CD14-positive monocyte (primary cell): ENCODE measurements at regions not wholly inside any gene's neighbourhood (a gene's known extent, or its start where the extent isn't known, plus 50 kb on each side); places are given as distances from the start of the nearest gene placed in this dataset.

Source experiments
- DNase-seq, 3 donors: peaks; one replicate each; pipeline ENCODE4 v3.0.0-alpha.2; 2011 to 2022
- H2AFZ ChIP-seq: 2 replicates; pipeline ENCODE4 v1.6.0; 2012; ENCODE audit warnings: mild to moderate bottlenecking, low read depth, low read length, inconsistent platforms; ENCODE audit not compliant: insufficient read depth, poor library complexity, severe bottlenecking
- H3K27ac ChIP-seq, 2 donors: 1 replicate in 1 of 2; 2 replicates in 1 of 2; pipeline ENCODE4 v1.5.1; 2012 to 2013; ENCODE audit warnings: low read length in 2 of 2, control low read depth in 1 of 2, inconsistent platforms in 1 of 2, low read depth in 1 of 2, mild to moderate bottlenecking in 1 of 2
- H3K27me3 ChIP-seq, 2 donors: one replicate each; pipeline versions ENCODE4 v1.6.0 to v1.6.1; 2011 to 2013; ENCODE audit warnings: low read length in 2 of 2; ENCODE audit not compliant: control insufficient read depth in 2 of 2, insufficient read depth in 2 of 2
- H3K36me3 ChIP-seq, 2 donors: replicated peaks in 1 of 2; 1 replicate in 1 of 2; 2 replicates in 1 of 2; pipeline versions ENCODE4 v1.5.1 to v1.6.1; 2012 to 2013; ENCODE audit warnings: low read length in 2 of 2, control low read depth in 1 of 2, inconsistent platforms in 1 of 2, mild to moderate bottlenecking in 1 of 2; ENCODE audit not compliant: insufficient read depth in 2 of 2, control insufficient read depth in 1 of 2
- H3K4me1 ChIP-seq, 2 donors: 1 replicate in 1 of 2; 2 replicates in 1 of 2; pipeline versions ENCODE4 v1.5.1 to v1.6.1; 2012 to 2013; ENCODE audit warnings: low read length in 2 of 2, control low read depth in 1 of 2, inconsistent platforms in 1 of 2, mild to moderate bottlenecking in 1 of 2, moderate library complexity in 1 of 2; ENCODE audit not compliant: insufficient read depth in 2 of 2, control insufficient read depth in 1 of 2
- H3K4me2 ChIP-seq: replicated peaks from 2 replicates; pipeline ENCODE3; 2012; ENCODE audit warnings: low read length, moderate library complexity, mild to moderate bottlenecking; ENCODE audit not compliant: poor library complexity, severe bottlenecking; ENCODE audit errors: extremely low read depth
- H3K4me3 ChIP-seq, 3 experiments: fragments of 200-600 bp in 1 of 3; sonication (generic) in 1 of 3; replicated peaks in 1 of 3; 1 replicate in 2 of 3; 2 replicates in 1 of 3; pipeline ENCODE4 v1.5.1; 2011 to 2013; ENCODE audit warnings: low read length in 3 of 3, mild to moderate bottlenecking in 3 of 3, control low read depth in 2 of 3, low read depth in 2 of 3, inconsistent platforms in 1 of 3, moderate library complexity in 1 of 3
- H3K79me2 ChIP-seq: 2 replicates; pipeline ENCODE4 v1.6.0; 2012; ENCODE audit warnings: mild to moderate bottlenecking, control low read depth, inconsistent platforms, low read length, moderate library complexity; ENCODE audit not compliant: insufficient read depth
- H3K9ac ChIP-seq: 2 replicates; pipeline ENCODE4 v1.6.0; 2017; ENCODE audit warnings: low read length, mild to moderate bottlenecking; ENCODE audit not compliant: insufficient read depth, poor library complexity, severe bottlenecking
- H3K9me3 ChIP-seq, 2 donors: replicated peaks in 1 of 2; 1 replicate in 1 of 2; 2 replicates in 1 of 2; pipeline versions ENCODE4 v1.5.1 to v1.6.1; 2012 to 2013; ENCODE audit warnings: low read length in 2 of 2, control low read depth in 1 of 2; ENCODE audit not compliant: control insufficient read depth in 1 of 2, insufficient read depth in 1 of 2
- H4K20me1 ChIP-seq: 2 replicates; pipeline ENCODE4 v1.6.0; 2012; ENCODE audit warnings: mild to moderate bottlenecking, low read length, control low read depth, moderate library complexity; ENCODE audit not compliant: insufficient read depth
- H3K27ac Mint-ChIP-seq, 7 donors: one replicate each; pipeline ENCODE4 v1.8.0; 2020; ENCODE audit warnings: mild to moderate bottlenecking in 7 of 7, mixed read lengths in 7 of 7, moderate library complexity in 6 of 7, inconsistent platforms in 2 of 7
- H3K27me3 Mint-ChIP-seq, 3 donors: one replicate each; pipeline ENCODE4 v1.8.0; 2021 to 2022; ENCODE audit warnings: low read depth in 3 of 3, mild to moderate bottlenecking in 3 of 3, mixed read lengths in 3 of 3, moderate library complexity in 3 of 3, inconsistent platforms in 1 of 3
- H3K36me3 Mint-ChIP-seq, 2 donors: one replicate each; pipeline ENCODE4 v1.8.0; 2020; ENCODE audit warnings: mixed read lengths in 2 of 2, inconsistent platforms in 1 of 2, mild to moderate bottlenecking in 1 of 2
- H3K4me1 Mint-ChIP-seq: one replicate; pipeline ENCODE4 v1.8.0; 2020; ENCODE audit warnings: mild to moderate bottlenecking, mixed read lengths
- H3K4me3 Mint-ChIP-seq, 2 donors: one replicate each; pipeline ENCODE4 v1.8.0; 2020; ENCODE audit warnings: mild to moderate bottlenecking in 2 of 2, mixed read lengths in 2 of 2, moderate library complexity in 1 of 2
- H3K9me3 Mint-ChIP-seq, 7 donors: one replicate each; pipeline ENCODE4 v1.8.0; 2020 to 2022; ENCODE audit warnings: mixed read lengths in 7 of 7, mild to moderate bottlenecking in 6 of 7, moderate library complexity in 6 of 7, inconsistent platforms in 2 of 7
- CTCF ChIP-seq: fragments of 200-600 bp; IDR thresholded peaks from one replicate; pipeline ENCODE4 v1.8.0; 2022; ENCODE audit warnings: antibody characterized with exemption, mild to moderate bottlenecking
- WGBS: methylation state at CpG from one replicate; pipeline ENCODE4 v1.1.5; 2013; ENCODE audit warnings: missing lambda C conversion rate; ENCODE audit not compliant: insufficient coverage; 5-methylcytosine and 5-hydroxymethylcytosine counted together
- intact Hi-C, 2 donors: fragments of 100-400 bp; cut with micrococcal nuclease; formaldehyde crosslinking; loops; one replicate each; pipeline versions ENCODE4 v1.15.0 to v1.15.1; 2023

GRCh38 chr12:131482199-131482598, 228.7 kb upstream of the SFSWAP start:
- H3K27me3 Mint-ChIP-seq, result peaks cover 0 to 7% (median 1%) of the 10 kb centered on the region in 3 donors

GRCh38 chr12:131482686-131483085, 228.2 kb upstream of the SFSWAP start:
- Histone ChIP-seq H3K79me2 (no peaks in the 10 kb centered on the region), H3K9me3 (no peaks in the 10 kb centered on the region), H3K27me3 (no peaks in the 10 kb centered on the region), H3K36me3 (no peaks in the 10 kb centered on the region), H2AFZ (no peak overlapping the region), H3K9ac (no peak overlapping the region), H4K20me1 (no peaks in the 10 kb centered on the region), H3K4me3 (no peak overlapping the region), H3K4me1 (no peaks in the 10 kb centered on the region), H3K4me2 (no peak overlapping the region), H3K27ac (no peak overlapping the region)
- Mint-ChIP-seq H3K9me3 (no peaks in the 10 kb centered on the region), H3K27ac (no peak overlapping the region), H3K36me3 (no peaks in the 10 kb centered on the region), H3K4me3 (no peak overlapping the region), H3K27me3 (peaks cover 0 to 7% (median 1%) of the 10 kb centered on the region in 3 donors), H3K4me1 (no peaks in the 10 kb centered on the region)
- no peak for TF ChIP-seq CTCF
- 95% methylated on average over 6 of the region's 9 CpGs for WGBS
- intact Hi-C loops, result no loop called here
- no peak for DNase-seq

More at GRCh38 chr12:131482199-131482598, 228.7 kb upstream of the SFSWAP start:
- intact Hi-C loops, result no loop called here
- DNase-seq, result no peak
- no peak overlapping the region for H3K9ac ChIP-seq
- H3K4me2 ChIP-seq, result no peak overlapping the region
- H4K20me1 ChIP-seq, result no peaks in the 10 kb centered on the region
- H3K9me3 ChIP-seq, result no peaks in the 10 kb centered on the region
- no peaks in the 10 kb centered on the region for H3K36me3 Mint-ChIP-seq
- no peaks in the 10 kb centered on the region for H3K4me1 ChIP-seq
- no peaks in the 10 kb centered on the region for H3K9me3 Mint-ChIP-seq
- H3K27me3 ChIP-seq, result no peaks in the 10 kb centered on the region
- H3K27ac Mint-ChIP-seq, result peak overlapping the region in 1 of 7 donors; percentile 51
- H3K79me2 ChIP-seq, result no peaks in the 10 kb centered on the region
- H2AFZ ChIP-seq, result no peak overlapping the region
- no peaks in the 10 kb centered on the region for H3K4me1 Mint-ChIP-seq
- no peak overlapping the region for H3K4me3 Mint-ChIP-seq
- no peak overlapping the region for H3K4me3 ChIP-seq
- H3K36me3 ChIP-seq, result no peaks in the 10 kb centered on the region
- 82% methylated on average over 6 of the region's 6 CpGs for WGBS
- H3K27ac ChIP-seq, result no peak overlapping the region
- TF ChIP-seq CTCF, result no peak
